Keratinocyte (primary cell): ENCODE measurements at regions not wholly inside any gene's neighbourhood (a gene's known extent, or its start where the extent isn't known, plus 50 kb on each side); places are given as distances from the start of the nearest gene placed in this dataset.

Experiments
- DNase-seq: peaks from one replicate; pipeline ENCODE4 v3.0.0-alpha.2; 2011; ENCODE audit warnings: low read depth, missing footprints, low spot score
- FAIRE-seq: peaks from 2 replicates; lab custom pipeline; 2011; peaks lifted over from hg19 to GRCh38; lab: Jason Lieb, UNC
- H2AFZ ChIP-seq: 2 replicates; pipeline ENCODE4 v1.6.0; 2012; ENCODE audit warnings: low read length, control low read depth, inconsistent platforms; ENCODE audit not compliant: control insufficient read depth
- H3K27ac ChIP-seq: 2 replicates; pipeline ENCODE4 v1.5.1; 2011; ENCODE audit warnings: low read length; ENCODE audit not compliant: control insufficient read depth, insufficient read depth
- H3K27me3 ChIP-seq: 3 replicates; pipeline ENCODE4 v1.6.0; 2011; ENCODE audit warnings: low read length; ENCODE audit not compliant: control insufficient read depth, insufficient read depth; ENCODE audit errors: extremely low read depth
- H3K36me3 ChIP-seq, 2 experiments: 2 replicates in 1 of 2; 3 replicates in 1 of 2; pipeline ENCODE4 v1.5.1; 2011; ENCODE audit warnings: low read length in 2 of 2, mild to moderate bottlenecking in 1 of 2; ENCODE audit not compliant: control insufficient read depth in 2 of 2, insufficient read depth in 2 of 2; ENCODE audit errors: extremely low read depth in 1 of 2
- H3K4me1 ChIP-seq: 3 replicates; pipeline ENCODE4 v1.5.1; 2011; ENCODE audit warnings: low read length; ENCODE audit not compliant: control insufficient read depth, insufficient read depth; ENCODE audit errors: extremely low read depth
- H3K4me2 ChIP-seq: 3 replicates; pipeline ENCODE4 v1.6.0; 2011; ENCODE audit warnings: low read depth, low read length; ENCODE audit not compliant: control insufficient read depth, insufficient read depth; ENCODE audit errors: extremely low read depth
- H3K4me3 ChIP-seq, 3 experiments: fragments of 200-600 bp in 1 of 3; sonication (generic) in 1 of 3; 2 replicates in 2 of 3; 3 replicates in 1 of 3; pipeline ENCODE4 v1.5.1; 2011 to 2016; ENCODE audit warnings: low read length in 3 of 3, mild to moderate bottlenecking in 3 of 3, control low read depth in 2 of 3, inconsistent platforms in 1 of 3, low read depth in 1 of 3, mixed read lengths in 1 of 3, mixed run types in 1 of 3, moderate library complexity in 1 of 3; ENCODE audit not compliant: control insufficient read depth in 2 of 3, insufficient read depth in 2 of 3; ENCODE audit errors: extremely low read depth in 1 of 3
- H3K79me2 ChIP-seq: 2 replicates; pipeline ENCODE4 v1.6.0; 2012; ENCODE audit warnings: low read length; ENCODE audit not compliant: control insufficient read depth, insufficient read depth
- H3K9ac ChIP-seq: 3 replicates; pipeline ENCODE4 v1.6.0; 2011; ENCODE audit warnings: low read length; ENCODE audit not compliant: control insufficient read depth, insufficient read depth; ENCODE audit errors: extremely low read depth
- H3K9me1 ChIP-seq: 3 replicates; pipeline ENCODE4 v1.6.0; 2011; ENCODE audit warnings: low read length; ENCODE audit not compliant: control insufficient read depth, insufficient read depth; ENCODE audit errors: extremely low read depth
- H3K9me3 ChIP-seq: 2 replicates; pipeline ENCODE4 v1.5.1; 2012; ENCODE audit warnings: low read depth, low read length; ENCODE audit not compliant: control insufficient read depth
- H4K20me1 ChIP-seq: 3 replicates; pipeline ENCODE4 v1.6.0; 2011; ENCODE audit warnings: low read length; ENCODE audit not compliant: control insufficient read depth, insufficient read depth; ENCODE audit errors: extremely low read depth
- CTCF ChIP-seq, 3 experiments: IDR thresholded peaks in 1 of 3; conservative IDR thresholded peaks in 1 of 3; optimal IDR thresholded peaks in 1 of 3; 2 replicates in 2 of 3; 3 replicates in 1 of 3; pipeline versions ENCODE3 to v1.5.1; 2011; ENCODE audit warnings: low read length in 3 of 3, mild to moderate bottlenecking in 3 of 3, moderate library complexity in 2 of 3, control low read depth in 1 of 3, inconsistent platforms in 1 of 3; ENCODE audit not compliant: insufficient read depth in 2 of 3; ENCODE audit errors: extremely low read depth in 1 of 3
- EZH2 ChIP-seq: IDR thresholded peaks from one replicate; pipeline ENCODE4 v1.6.1; 2012; ENCODE audit warnings: inconsistent platforms, mild to moderate bottlenecking, low read length, moderate library complexity
- dilution Hi-C: fragments of 300-500 bp; cut with MboI; formaldehyde crosslinking; loops from one replicate; pipeline ENCODE4 v1.7.0; 2020; ENCODE audit warnings: low sequenced_read_pairs; ENCODE audit not compliant: extremely low pct_ligation_motif_present

- H3K9me1 ChIP-seq: no peaks in the 10 kb centered on the region
- FAIRE-seq (no peak), DNase-seq (no peak)
- no peaks in the 10 kb centered on the region for H3K79me2 ChIP-seq
- no peaks in the 10 kb centered on the region for H3K36me3 ChIP-seq
- no peaks in the 10 kb centered on the region for H3K27me3 ChIP-seq
- no peak overlapping the region for H3K9ac ChIP-seq
- H3K9me3 ChIP-seq: no peaks in the 10 kb centered on the region
- no peak for TF ChIP-seq CTCF (optimal IDR thresholded peaks at IDR 0.05 in 1 of 3, IDR thresholded peaks at IDR 0.05 in 1 of 3, conservative IDR thresholded peaks at IDR 0.05 in 1 of 3; ENCODE audit: extremely low read depth in 1 of 3, insufficient read depth in 2 of 3, low read length in 3 of 3)
- TF ChIP-seq EZH2: no peak
- dilution Hi-C loops: no loop called here
- H4K20me1 ChIP-seq: no peaks in the 10 kb centered on the region
- no peak overlapping the region for H3K27ac ChIP-seq
- no peak overlapping the region for H2AFZ ChIP-seq
- H3K4me1 ChIP-seq: peaks cover 16% of the 10 kb centered on the region
- no peak overlapping the region for H3K4me2 ChIP-seq
- H3K4me3 ChIP-seq: no peak overlapping the region
Measured at GRCh38 chr2:144836635-144837350, 316.9 kb upstream of the ZEB2 start.

- H3K9me3 ChIP-seq: no peaks in the 10 kb centered on the region
- FAIRE-seq (peak; percentile 78), DNase-seq (peak; percentile 9)
- H3K4me3 ChIP-seq: peak overlapping the region in 1 of 3 experiments; percentile 3
- peak overlapping the region; percentile 7 for H2AFZ ChIP-seq
- H3K4me2 ChIP-seq: peak overlapping the region; percentile 9
- no peak overlapping the region for H3K9ac ChIP-seq
- no peak overlapping the region for H3K27ac ChIP-seq
- H3K4me1 ChIP-seq: peaks cover 16% of the 10 kb centered on the region
- TF ChIP-seq CTCF (optimal IDR thresholded peaks at IDR 0.05 in 1 of 3, IDR thresholded peaks at IDR 0.05 in 1 of 3, conservative IDR thresholded peaks at IDR 0.05 in 1 of 3; ENCODE audit: extremely low read depth in 1 of 3, insufficient read depth in 2 of 3, low read length in 3 of 3) (no peak), EZH2 (no peak)
- H3K27me3 ChIP-seq: no peaks in the 10 kb centered on the region
- H3K79me2 ChIP-seq: no peaks in the 10 kb centered on the region
- dilution Hi-C loops: no loop called here
- H3K9me1 ChIP-seq: no peaks in the 10 kb centered on the region
- H3K36me3 ChIP-seq: no peaks in the 10 kb centered on the region
- H4K20me1 ChIP-seq: no peaks in the 10 kb centered on the region
Measured at GRCh38 chr2:144835634-144836350, 315.9 kb upstream of the ZEB2 start.
